Mammary epithelial cell (primary cell): ENCODE measurements at regions not wholly inside any gene's neighbourhood (a gene's known extent, or its start where the extent isn't known, plus 50 kb on each side); places are given as distances from the start of the nearest gene placed in this dataset.

Experiments used
- CTCF ChIP-seq, 2 donors: IDR thresholded peaks in 1 of 2; conservative IDR thresholded peaks in 1 of 2; 2 replicates each; pipeline ENCODE4 v1.5.1; 2011 to 2012; ENCODE audit warnings: inconsistent platforms in 2 of 2, low read length in 2 of 2, mild to moderate bottlenecking in 2 of 2, control low read depth in 1 of 2, low read depth in 1 of 2; ENCODE audit not compliant: insufficient read depth in 1 of 2; ENCODE audit errors: extremely low read depth in 1 of 2
- EZH2 ChIP-seq: IDR thresholded peaks from 2 replicates; pipeline ENCODE4 v1.6.1; 2012; ENCODE audit warnings: low read length, inconsistent platforms, borderline replicate concordance

- no peak for TF ChIP-seq CTCF (conservative IDR thresholded peaks at IDR 0.05 in 1 of 2, IDR thresholded peaks at IDR 0.05 in 1 of 2; ENCODE audit: extremely low read depth in 1 of 2, insufficient read depth in 1 of 2, low read depth in 1 of 2, low read length in 2 of 2)
- no peak for TF ChIP-seq EZH2
Observed at GRCh38 chr2:117321816-117322215, 492.7 kb upstream of the DDX18 start.
